ENCODE measurements at regions not wholly inside any gene's neighbourhood (a gene's known extent, or its start where the extent isn't known, plus 50 kb on each side); places are given as distances from the start of the nearest gene placed in this dataset. TPM values are rescaled to one million over a fixed set of nuclear protein-coding genes. Genes with fewer than 3 reads are reported as not detected.

- no peak for FAIRE-seq
- DNase-seq (ENCODE audit: low spot score in 2 of 2), result no peak
Measured at GRCh38 chr1:209522826-209523225, 60.7 kb upstream of the CAMK1G start.

GRCh38 chr1:209526137-209526536, 57.4 kb upstream of the CAMK1G start:
- no peak for DNase-seq (ENCODE audit: low spot score in 2 of 2)
- FAIRE-seq, result no peak

GRCh38 chr1:209527372-209527771, 56.1 kb upstream of the CAMK1G start:
- no peak for FAIRE-seq
- no peak for DNase-seq (ENCODE audit: low spot score in 2 of 2)

- FAIRE-seq, result no peak
- DNase-seq (ENCODE audit: low spot score in 2 of 2), result no peak
Measured at GRCh38 chr1:209527993-209528717, 55.4 kb upstream of the CAMK1G start.

GRCh38 chr1:209529233-209529632, 54.3 kb upstream of the CAMK1G start:
- FAIRE-seq, result no peak

GRCh38 chr1:209531006-209531405, 52.5 kb upstream of the CAMK1G start:
- FAIRE-seq (no peak), DNase-seq (ENCODE audit: low spot score in 2 of 2) (no peak)

More at GRCh38 chr1:209529233-209529632, 54.3 kb upstream of the CAMK1G start:
- no peak for DNase-seq (ENCODE audit: low spot score in 2 of 2)

GRCh38 chr1:209531549-209531948, 52.0 kb upstream of the CAMK1G start:
- no peak for DNase-seq (ENCODE audit: low spot score in 2 of 2)
- FAIRE-seq, result no peak

Small RNA genes lying in the stretch of these regions (small RNA-seq; reads per million reads assigned to genes)
- gene AC104465.1, result not detected
